IMR-90 (cell line): ENCODE measurements at regions not wholly inside any gene's neighbourhood (a gene's known extent, or its start where the extent isn't known, plus 50 kb on each side); places are given as distances from the start of the nearest gene placed in this dataset.
"Not testable (repeated sequence)": the region's sequence is repeated elsewhere in the genome, so short reads cannot be mapped to it uniquely, and the experiment has no call there.

Experiments used
- ATAC-seq: fragments of 200-7000 bp; cut with Tn5 transposase; 2 replicates; pipeline ENCODE4 v1.9.1; 2020; ENCODE audit warnings: low read depth, mild to moderate bottlenecking, moderate library complexity
- BruUV-seq: library from RNA; stranded (reverse); fragments of 400-500 nt; replicated peaks from 2 replicates; lab custom pipeline; 2021; lab: Mats Ljungman, UMichigan
- CTCF ChIA-PET: fragments of 300-600 bp; formaldehyde crosslinking; extraction: SDS; loops from one replicate; lab custom pipeline; 2021; ENCODE audit warnings: antibody characterized with exemption; lab: Yijun Ruan, JAX
- POLR2A ChIA-PET: fragments of 300-600 bp; sonication (Branson Sonifier 250); formaldehyde crosslinking; loops from one replicate; lab custom pipeline; 2022; ENCODE audit warnings: antibody characterized with exemption; ENCODE audit not compliant: unreplicated experiment; lab: Charles Lee
- DNase-seq: peaks from one replicate; pipeline ENCODE4 v3.0.0; 2013
- H2AFZ ChIP-seq: replicated peaks from 2 replicates; pipeline ENCODE3; 2013; ENCODE audit warnings: low read length, mild to moderate bottlenecking; ENCODE audit not compliant: poor library complexity
- H2AK5ac ChIP-seq: 2 replicates; pipeline ENCODE4 v1.6.1; 2013; ENCODE audit warnings: low read depth, low read length, inconsistent platforms
- H2AK9ac ChIP-seq: replicated peaks from 2 replicates; pipeline ENCODE3; 2013; ENCODE audit warnings: mild to moderate bottlenecking, low read depth, low read length, moderate library complexity; ENCODE audit not compliant: poor library complexity
- H2BK120ac ChIP-seq: 2 replicates; pipeline ENCODE4 v1.6.1; 2013; ENCODE audit warnings: low read depth, low read length, inconsistent platforms
- H2BK15ac ChIP-seq: 3 replicates; pipeline ENCODE4 v1.6.1; 2013; ENCODE audit warnings: low read depth, low read length, inconsistent platforms
- H2BK20ac ChIP-seq: 2 replicates; pipeline ENCODE4 v1.6.1; 2013; ENCODE audit warnings: low read depth, mild to moderate bottlenecking, inconsistent platforms, low read length, moderate library complexity
- H2BK5ac ChIP-seq: 2 replicates; pipeline ENCODE4 v1.6.1; 2013; ENCODE audit warnings: mild to moderate bottlenecking, low read depth, low read length, inconsistent platforms; ENCODE audit not compliant: poor library complexity, severe bottlenecking
- H3K14ac ChIP-seq: replicated peaks from 2 replicates; pipeline ENCODE4 v1.6.1; 2013; ENCODE audit warnings: low read depth, low read length, inconsistent platforms
- H3K18ac ChIP-seq: 2 replicates; pipeline ENCODE4 v1.6.1; 2013; ENCODE audit warnings: low read depth, low read length, control low read depth
- H3K23ac ChIP-seq: 2 replicates; pipeline ENCODE4 v1.6.1; 2013; ENCODE audit warnings: low read depth, low read length, inconsistent platforms
- H3K27ac ChIP-seq: 2 replicates; pipeline ENCODE4 v1.5.1; 2013; ENCODE audit warnings: mild to moderate bottlenecking, control low read depth, low read length; ENCODE audit not compliant: insufficient read depth
- H3K27me3 ChIP-seq: 2 replicates; pipeline ENCODE4 v1.6.1; 2013; ENCODE audit warnings: low read length; ENCODE audit not compliant: control insufficient read depth, insufficient read depth
- H3K36me3 ChIP-seq: 2 replicates; pipeline ENCODE4 v1.6.1; 2013; ENCODE audit warnings: low read length, mixed read lengths; ENCODE audit not compliant: control insufficient read depth, insufficient read depth
- H3K4ac ChIP-seq: 2 replicates; pipeline ENCODE4 v1.6.1; 2013; ENCODE audit warnings: low read depth, low read length, inconsistent platforms
- H3K4me1 ChIP-seq: 2 replicates; pipeline ENCODE4 v1.6.1; 2013; ENCODE audit warnings: low read length, mixed read lengths; ENCODE audit not compliant: control insufficient read depth, insufficient read depth
- H3K4me2 ChIP-seq: 2 replicates; pipeline ENCODE4 v1.6.1; 2013; ENCODE audit warnings: low read depth, mild to moderate bottlenecking, control low read depth, low read length, moderate library complexity
- H3K4me3 ChIP-seq: 2 replicates; pipeline ENCODE4 v1.5.1; 2013; ENCODE audit warnings: low read depth, mild to moderate bottlenecking, control low read depth, low read length, moderate library complexity; ENCODE audit not compliant: insufficient read depth
- H3K56ac ChIP-seq: 2 replicates; pipeline ENCODE4 v1.6.1; 2013; ENCODE audit warnings: low read length, inconsistent platforms; ENCODE audit not compliant: insufficient read depth; ENCODE audit errors: extremely low read depth
- H3K79me1 ChIP-seq, 2 experiments: 2 replicates each; pipeline ENCODE4 v1.6.1; 2013; ENCODE audit warnings: low read length in 2 of 2, inconsistent platforms in 1 of 2, low read depth in 1 of 2
- H3K9ac ChIP-seq: 2 replicates; pipeline ENCODE4 v1.6.1; 2013; ENCODE audit warnings: low read depth, low read length, control low read depth
- H3K9me1 ChIP-seq: 2 replicates; pipeline ENCODE4 v1.6.1; 2013; ENCODE audit warnings: low read length, inconsistent platforms; ENCODE audit not compliant: insufficient read depth
- H3K9me3 ChIP-seq: 2 replicates; pipeline ENCODE4 v1.6.1; 2013; ENCODE audit warnings: low read length; ENCODE audit not compliant: control insufficient read depth, insufficient read depth
- H4K20me1 ChIP-seq: 2 replicates; pipeline ENCODE4 v1.6.1; 2013; ENCODE audit warnings: low read length, inconsistent platforms; ENCODE audit not compliant: insufficient read depth
- H4K5ac ChIP-seq: 2 replicates; pipeline ENCODE4 v1.6.1; 2013; ENCODE audit warnings: mild to moderate bottlenecking, low read depth, low read length, control low read depth
- H4K8ac ChIP-seq, 2 experiments: 2 replicates each; pipeline ENCODE4 v1.6.1; 2013; ENCODE audit warnings: low read depth in 2 of 2, low read length in 2 of 2, control low read depth in 1 of 2, inconsistent platforms in 1 of 2
- H4K91ac ChIP-seq: 2 replicates; pipeline ENCODE4 v1.6.1; 2013; ENCODE audit warnings: low read depth, low read length, inconsistent platforms; ENCODE audit not compliant: insufficient read depth
- FOS ChIP-seq: fragments of 150-350 bp; IDR thresholded peaks from 2 replicates; pipeline ENCODE4 v1.6.1; 2016; ENCODE audit warnings: low read depth, low read length
- NFE2L2 ChIP-seq: fragments of 150-350 bp; IDR thresholded peaks from 2 replicates; pipeline ENCODE4 v1.6.1; 2016; ENCODE audit warnings: low read depth, mild to moderate bottlenecking, low read length
- WGBS, 2 experiments: methylation state at CpG; one replicate each; pipeline versions ENCODE4 v1.1.5 to v1.1.7; 2013; ENCODE audit warnings: missing lambda C conversion rate in 2 of 2; ENCODE audit not compliant: insufficient read length in 1 of 2; ENCODE audit errors: extremely low coverage in 2 of 2; 5-methylcytosine and 5-hydroxymethylcytosine counted together
- dilution Hi-C: fragments of 300-500 bp; cut with HindIII; formaldehyde crosslinking; loops from one replicate; pipeline ENCODE4 v1.14.3; 2018; ENCODE audit warnings: low sequenced_read_pairs; ENCODE audit not compliant: unreplicated experiment
- in situ Hi-C: fragments of 300-500 bp; cut with MboI; formaldehyde crosslinking; loops from 3 replicates; pipeline ENCODE4 v1.14.3; 2019; ENCODE audit warnings: low sequenced_read_pairs, inconsistent platforms, mixed read lengths
- intact Hi-C: fragments of 100-400 bp; cut with micrococcal nuclease; formaldehyde crosslinking; loops from 2 replicates; pipeline ENCODE4 v1.10.0; 2022
- TF ChIP-seq, protein P1 (sequence below): fragments of 150-350 bp; IDR thresholded peaks from 2 replicates; pipeline ENCODE4 v1.6.1; 2016; ENCODE audit warnings: low read depth, mild to moderate bottlenecking, low read length, moderate library complexity, borderline replicate concordance

DNA sequence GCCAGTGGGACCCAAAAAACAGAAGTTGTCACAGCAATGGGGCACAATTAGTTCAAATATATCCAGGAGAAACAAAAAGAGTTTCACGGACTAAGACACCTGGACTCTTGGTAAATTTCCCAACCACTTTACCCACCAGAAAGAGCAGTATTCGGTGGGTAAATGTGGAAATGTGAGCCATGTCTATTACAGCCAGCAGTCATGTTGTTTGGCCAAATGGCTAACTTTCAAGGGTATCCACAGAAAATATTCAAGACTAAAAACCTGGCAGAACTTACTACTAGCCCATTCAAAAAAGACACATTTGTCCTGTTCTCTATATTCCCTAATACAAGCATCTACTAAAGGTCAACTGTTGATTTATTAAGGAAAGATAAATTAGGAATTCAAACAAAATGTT lies 1296.0 kb upstream of the NXPH2 start:
- no peak overlapping the region for H3K27ac ChIP-seq
- no peak overlapping the region for H3K14ac ChIP-seq
- no peak overlapping the region for H2AFZ ChIP-seq
- H2BK20ac ChIP-seq: no peak overlapping the region
- no peaks in the 10 kb centered on the region for H3K36me3 ChIP-seq
- no peak overlapping the region for H3K4ac ChIP-seq
- peaks cover 6% of the 10 kb centered on the region; the same call in 1 of the 2 replicates for H3K9me3 ChIP-seq
- no peak overlapping the region for H3K23ac ChIP-seq
- H3K79me1 ChIP-seq: no peaks in the 10 kb centered on the region
- no peaks in the 10 kb centered on the region for H4K20me1 ChIP-seq
- H3K18ac ChIP-seq: no peak overlapping the region
- no TSS peak for BruUV-seq
- H3K27me3 ChIP-seq: no peaks in the 10 kb centered on the region
- H2AK5ac ChIP-seq: no peak overlapping the region
- CTCF ChIA-PET: no interaction called here
- dilution Hi-C loops (no loop called here), intact Hi-C loops (no loop called here), in situ Hi-C loops (no loop called here)
- POLR2A ChIA-PET: no interaction called here
- no peak overlapping the region for H3K4me2 ChIP-seq
- no peak overlapping the region for H4K8ac ChIP-seq
- no peaks in the 10 kb centered on the region for H3K4me1 ChIP-seq
- no peak overlapping the region for H3K56ac ChIP-seq
- no peak overlapping the region for H2AK9ac ChIP-seq
- H3K4me3 ChIP-seq: no peak overlapping the region
- no peak overlapping the region for H4K5ac ChIP-seq
- no peak overlapping the region for H2BK5ac ChIP-seq
- no peak overlapping the region for H2BK120ac ChIP-seq
- TF ChIP-seq FOS (no peak), NFE2L2 (no peak)
- TF ChIP-seq, protein P1, sequence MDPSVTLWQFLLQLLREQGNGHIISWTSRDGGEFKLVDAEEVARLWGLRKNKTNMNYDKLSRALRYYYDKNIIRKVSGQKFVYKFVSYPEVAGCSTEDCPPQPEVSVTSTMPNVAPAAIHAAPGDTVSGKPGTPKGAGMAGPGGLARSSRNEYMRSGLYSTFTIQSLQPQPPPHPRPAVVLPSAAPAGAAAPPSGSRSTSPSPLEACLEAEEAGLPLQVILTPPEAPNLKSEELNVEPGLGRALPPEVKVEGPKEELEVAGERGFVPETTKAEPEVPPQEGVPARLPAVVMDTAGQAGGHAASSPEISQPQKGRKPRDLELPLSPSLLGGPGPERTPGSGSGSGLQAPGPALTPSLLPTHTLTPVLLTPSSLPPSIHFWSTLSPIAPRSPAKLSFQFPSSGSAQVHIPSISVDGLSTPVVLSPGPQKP: no peak
- no peaks in the 10 kb centered on the region for H3K9me1 ChIP-seq
- no peak overlapping the region for H3K9ac ChIP-seq
- no peak overlapping the region for H2BK15ac ChIP-seq
- no peak for DNase-seq
- no CpG with 5 or more reads among the region's 2 CpGs for WGBS, 2 experiments
- no peak overlapping the region for H4K91ac ChIP-seq
- no peak for ATAC-seq

DNA sequence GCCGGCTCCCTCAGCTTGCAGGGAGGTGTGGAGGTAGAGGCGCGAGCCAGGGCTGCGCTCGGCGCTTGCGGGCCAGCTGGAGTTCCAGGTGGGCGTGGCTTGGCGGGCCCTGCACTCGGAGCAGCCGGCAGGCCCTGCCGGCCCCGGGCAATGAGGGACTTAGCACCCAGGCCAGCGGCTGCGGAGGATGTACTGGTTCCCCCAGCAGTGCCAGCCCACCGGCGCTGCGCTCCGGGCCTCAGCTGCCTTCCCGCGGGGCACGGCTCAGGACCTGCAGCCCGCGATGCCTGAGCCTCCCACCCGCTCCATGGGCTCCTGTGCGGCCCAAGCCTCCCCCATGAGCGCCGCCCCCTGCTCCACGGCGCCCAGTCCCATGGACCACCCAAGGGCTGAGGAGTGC lies 1293.6 kb upstream of the NXPH2 start:
- not testable (repeated sequence) for H3K4me3 ChIP-seq, H3K4me1 ChIP-seq

More for the DNA sequence above, 1293.6 kb upstream of the NXPH2 start:
- H3K79me1 ChIP-seq, H3K14ac ChIP-seq, H2BK15ac ChIP-seq, dilution Hi-C loops, H2AK9ac ChIP-seq, BruUV-seq, H3K18ac ChIP-seq, DNase-seq, H3K9me3 ChIP-seq, H4K5ac ChIP-seq, H3K36me3 ChIP-seq, H4K91ac ChIP-seq, intact Hi-C loops, H2AFZ ChIP-seq, H3K23ac ChIP-seq, H2BK120ac ChIP-seq, in situ Hi-C loops, CTCF ChIA-PET, H3K56ac ChIP-seq, H3K9ac ChIP-seq, H3K4me2 ChIP-seq, H4K20me1 ChIP-seq, H3K4ac ChIP-seq, H3K27me3 ChIP-seq, H2BK20ac ChIP-seq, H2AK5ac ChIP-seq, H2BK5ac ChIP-seq, H3K9me1 ChIP-seq, ATAC-seq, H4K8ac ChIP-seq, H3K27ac ChIP-seq, POLR2A ChIA-PET: not testable (repeated sequence)
- 86% methylated on average over 11 of the region's 30 CpGs; no CpG with 5 or more reads in 1 of the 2 experiments for WGBS, 2 experiments
